Erythroblast (primary cell): ENCODE measurements at regions not wholly inside any gene's neighbourhood (a gene's known extent, or its start where the extent isn't known, plus 50 kb on each side); places are given as distances from the start of the nearest gene placed in this dataset.
"Not testable (repeated sequence)": the region's sequence is repeated elsewhere in the genome, so short reads cannot be mapped to it uniquely, and the experiment has no call there.

Experiments used
- DNase-seq, 2 experiments: peaks; one replicate each; lab custom pipeline; 2025; lab: John Stamatoyannopoulos, UW
- GATA1 ChIP-seq: IDR thresholded peaks from 2 replicates; pipeline ENCODE4 v1.6.1; 2011; ENCODE audit warnings: low read depth, mild to moderate bottlenecking, control low read depth, low read length, moderate library complexity
- POLR2A ChIP-seq: IDR thresholded peaks from 2 replicates; pipeline ENCODE4 v1.6.1; 2011; ENCODE audit warnings: mild to moderate bottlenecking, low read length

- DNase-seq: no peak
- TF ChIP-seq GATA1 (no peak), POLR2A (no peak)
Measured at GRCh38 chr14:48584031-48584430, 908.6 kb upstream of the MDGA2 start.

DNA sequence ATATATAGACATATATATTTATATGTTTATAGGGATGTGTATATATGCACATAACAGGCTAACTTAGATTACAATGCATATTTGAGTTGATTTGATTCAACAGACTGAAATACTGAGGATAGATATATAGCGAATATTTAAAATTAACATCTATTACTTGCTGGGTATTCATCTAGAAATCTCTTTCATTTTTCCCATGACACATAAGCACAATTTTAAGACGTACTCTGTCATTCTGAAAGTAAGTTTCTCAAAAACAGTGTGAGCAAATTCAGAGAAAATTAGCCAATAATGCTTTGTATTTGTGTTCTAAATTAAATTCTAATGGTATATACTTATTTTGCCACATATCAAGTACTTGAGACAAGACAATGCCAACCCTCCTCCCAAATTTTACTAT lies 907.5 kb upstream of the MDGA2 start:
- DNase-seq: no peak
- no peak for TF ChIP-seq GATA1
- no peak for TF ChIP-seq POLR2A

DNA sequence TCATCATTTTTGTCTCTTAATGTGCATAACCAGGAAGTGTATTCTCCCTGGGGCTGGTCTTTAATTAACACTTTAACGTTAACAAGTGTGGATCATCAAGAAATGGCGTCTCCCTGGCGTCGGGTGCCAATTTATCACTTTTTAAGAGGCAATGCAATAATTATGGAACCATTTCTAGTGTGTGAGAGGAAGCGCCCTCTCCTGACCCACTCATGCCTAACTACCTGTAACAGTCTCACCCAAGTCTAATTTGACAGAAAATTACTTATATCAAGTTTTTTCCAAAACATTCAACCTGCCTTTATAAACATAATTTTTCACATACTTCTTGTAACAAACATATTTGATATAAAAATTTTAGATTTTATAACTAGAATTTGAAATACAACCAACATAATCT lies 905.3 kb upstream of the MDGA2 start:
- TF ChIP-seq GATA1 (no peak), POLR2A (no peak)
- DNase-seq: no peak

- no peak for DNase-seq
- no peak for TF ChIP-seq GATA1
- TF ChIP-seq POLR2A: no peak
Measured at GRCh38 chr14:48575772-48576171, 900.4 kb upstream of the MDGA2 start.

GRCh38 chr14:48568688-48569087 lies 893.3 kb upstream of the MDGA2 start:
- TF ChIP-seq POLR2A: no peak
- no peak for TF ChIP-seq GATA1

DNA sequence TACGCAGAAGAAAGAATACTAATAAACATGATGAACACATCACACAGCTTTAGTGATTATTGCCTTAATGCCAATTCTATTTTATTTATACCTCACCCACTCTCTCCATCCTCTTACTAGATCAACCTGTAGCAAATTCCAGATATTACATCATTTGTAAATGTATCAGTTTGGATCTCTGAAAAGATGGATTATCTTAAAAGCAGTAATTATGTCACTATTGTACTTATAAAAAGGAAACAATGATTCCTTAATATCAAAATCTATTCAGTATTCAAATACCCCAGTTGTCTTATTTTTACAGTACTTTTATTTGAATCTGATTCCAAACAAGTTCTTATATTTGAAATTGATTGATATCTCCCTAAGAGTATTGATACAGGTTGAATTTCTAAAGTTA lies 892.8 kb upstream of the MDGA2 start:
- TF ChIP-seq GATA1 (no peak), POLR2A (no peak)
- no peak for DNase-seq

More at GRCh38 chr14:48568688-48569087, 893.3 kb upstream of the MDGA2 start:
- no peak for DNase-seq

GRCh38 chr14:48563489-48563888 lies 888.1 kb upstream of the MDGA2 start:
- TF ChIP-seq POLR2A (no peak), GATA1 (no peak)
- DNase-seq: no peak

GRCh38 chr14:48561438-48561837 lies 886.0 kb upstream of the MDGA2 start:
- not testable (repeated sequence) for DNase-seq

DNA sequence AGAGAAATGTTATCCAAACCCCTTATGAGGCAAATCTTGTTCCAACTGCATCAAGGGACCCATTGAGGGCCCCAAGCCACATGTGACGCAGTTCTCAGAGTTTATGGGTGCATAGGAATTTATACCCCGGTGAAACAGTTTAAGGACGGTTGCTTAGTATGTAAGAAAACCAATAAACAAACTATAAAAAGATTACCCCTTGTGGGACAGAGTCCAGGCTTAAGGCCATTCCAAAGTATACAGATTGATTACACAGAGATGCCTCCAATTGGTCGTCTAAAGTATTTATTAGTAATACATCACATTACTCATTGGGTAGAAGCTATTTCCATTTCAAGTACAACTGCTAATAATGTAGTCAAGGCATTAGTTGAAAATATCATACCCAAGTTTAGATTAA lies 885.0 kb upstream of the MDGA2 start:
- no peak for DNase-seq
- TF ChIP-seq POLR2A (no peak), GATA1 (no peak)

- no peak for TF ChIP-seq GATA1
- TF ChIP-seq POLR2A: no peak
- DNase-seq: no peak
Measured at GRCh38 chr14:48553443-48553842, 878.0 kb upstream of the MDGA2 start.

DNA sequence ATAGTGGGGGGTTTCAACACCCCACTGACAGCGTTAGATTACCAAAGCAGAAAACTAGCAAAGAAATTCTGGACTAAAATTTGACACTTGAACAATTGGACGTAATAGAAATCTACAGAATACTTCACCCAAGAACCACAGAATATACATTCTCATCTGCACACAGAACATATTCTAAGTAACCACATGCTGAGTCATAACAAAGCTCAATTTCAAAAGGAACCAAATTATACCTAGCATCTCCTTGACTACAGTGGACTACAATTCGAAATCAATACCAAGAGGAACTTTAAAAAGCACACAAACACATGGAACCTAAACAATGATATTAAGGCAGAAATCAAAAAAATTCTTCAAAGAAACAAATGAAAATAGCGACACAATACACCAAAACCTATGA lies 871.6 kb upstream of the MDGA2 start:
- DNase-seq: no peak

GRCh38 chr14:48537600-48537999 lies 862.2 kb upstream of the MDGA2 start:
- no peak for DNase-seq
- TF ChIP-seq POLR2A: no peak
- no peak for TF ChIP-seq GATA1

More for the DNA sequence above, 871.6 kb upstream of the MDGA2 start:
- TF ChIP-seq GATA1: no peak
- TF ChIP-seq POLR2A: no peak

GRCh38 chr14:48536318-48536717 lies 860.9 kb upstream of the MDGA2 start:
- TF ChIP-seq GATA1 (no peak), POLR2A (no peak)
- no peak for DNase-seq

DNA sequence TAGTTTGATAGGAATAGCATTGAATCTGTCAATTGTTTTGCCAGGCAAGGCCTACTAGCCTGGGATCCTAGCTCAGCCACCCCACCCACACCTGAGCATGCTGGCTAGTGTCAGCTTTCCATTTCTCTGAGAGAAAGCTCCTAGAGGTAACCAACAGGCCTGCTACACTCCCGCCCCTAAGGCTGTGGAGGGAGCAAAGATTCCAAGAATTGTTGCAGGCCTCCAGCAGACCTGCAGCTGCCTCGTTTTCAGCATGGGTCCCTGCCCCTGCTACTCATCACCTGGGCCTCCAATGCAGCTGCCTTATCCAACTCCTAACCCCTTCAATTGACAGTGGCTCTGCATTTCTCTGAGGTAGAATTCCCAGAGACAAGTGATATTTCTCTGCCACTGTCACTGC lies 852.4 kb upstream of the MDGA2 start:
- TF ChIP-seq GATA1 (no peak), POLR2A (no peak)
- DNase-seq: no peak

- TF ChIP-seq GATA1 (no peak), POLR2A (no peak)
Measured at GRCh38 chr14:48526307-48526706, 850.9 kb upstream of the MDGA2 start.

DNA sequence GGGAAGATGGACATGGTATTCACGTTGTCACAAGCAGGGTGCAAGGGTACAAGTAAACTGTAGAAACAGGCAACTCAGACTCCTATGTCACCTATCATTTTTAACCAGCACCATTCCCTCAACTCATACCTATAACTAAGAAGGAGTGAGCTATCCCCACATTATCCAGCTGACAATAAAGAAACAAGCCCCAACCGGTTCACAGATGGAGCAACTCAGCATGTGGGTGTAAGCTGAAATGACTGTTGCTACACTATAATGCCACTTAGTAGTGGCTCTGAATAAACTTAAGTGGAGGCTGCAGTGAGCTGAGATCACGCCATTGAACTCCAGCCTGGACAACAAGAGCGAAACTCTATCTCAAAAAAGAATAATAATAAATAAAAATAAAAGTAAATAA lies 829.5 kb upstream of the MDGA2 start:
- no peak for DNase-seq
- TF ChIP-seq GATA1: no peak
- no peak for TF ChIP-seq POLR2A

More at GRCh38 chr14:48526307-48526706, 850.9 kb upstream of the MDGA2 start:
- DNase-seq: no peak
